PC-9 (cell line): ENCODE measurements at regions not wholly inside any gene's neighbourhood (a gene's known extent, or its start where the extent isn't known, plus 50 kb on each side); places are given as distances from the start of the nearest gene placed in this dataset.

Experiments used
- CTCF ChIP-seq: fragments of 200-600 bp; sonication (generic); conservative IDR thresholded peaks from 2 replicates; pipeline ENCODE4 v1.6.1; 2017; ENCODE audit warnings: mixed run types, antibody characterized with exemption, mild to moderate bottlenecking, moderate library complexity
- EZH2 ChIP-seq: fragments of 200-600 bp; sonication (generic); IDR thresholded peaks from 2 replicates; pipeline ENCODE4 v1.8.0; 2017; ENCODE audit warnings: antibody characterized with exemption, low read depth

- TF ChIP-seq CTCF (no peak), EZH2 (no peak)
These were observed 236.2 kb upstream of the FBXO33 start for GRCh38 chr14:39668449-39668848.
